Activated gamma-delta T cell treated with anti-CD3 and anti-CD28 coated beads, Interleukin-2, amount 50 U/mL, for 16 hours (primary cell): ENCODE measurements at regions not wholly inside any gene's neighbourhood (a gene's known extent, or its start where the extent isn't known, plus 50 kb on each side); places are given as distances from the start of the nearest gene placed in this dataset.
"Not testable (repeated sequence)": the region's sequence is repeated elsewhere in the genome, so short reads cannot be mapped to it uniquely, and the experiment has no call there.

Experiments used
- DNase-seq: peaks from one replicate; pipeline ENCODE4 v3.0.0-alpha.2; 2020; ENCODE audit warnings: low read depth

DNA sequence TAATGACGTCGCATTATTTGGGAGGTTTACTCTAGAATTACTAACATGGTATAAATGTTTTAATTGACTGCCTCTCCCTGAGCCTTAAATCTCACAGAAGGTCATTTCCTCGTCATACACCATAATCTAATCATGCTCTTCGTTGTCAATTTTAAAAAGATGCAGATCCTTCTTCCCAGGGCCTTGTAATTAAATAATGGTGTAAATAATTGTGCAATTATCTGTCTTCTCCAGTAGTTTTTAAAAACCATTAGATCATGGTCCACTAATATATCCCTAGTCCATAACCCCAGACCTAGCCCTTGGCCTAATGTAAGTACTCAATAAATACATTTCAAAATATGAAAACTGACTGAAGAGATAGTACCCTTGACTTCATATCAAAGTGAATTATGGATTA is 181.5 kb upstream of the GNAI1 start:
- DNase-seq, result no peak

- no peak for DNase-seq
These were observed 182.2 kb upstream of the GNAI1 start for GRCh38 chr7:79952399-79952798.

DNA sequence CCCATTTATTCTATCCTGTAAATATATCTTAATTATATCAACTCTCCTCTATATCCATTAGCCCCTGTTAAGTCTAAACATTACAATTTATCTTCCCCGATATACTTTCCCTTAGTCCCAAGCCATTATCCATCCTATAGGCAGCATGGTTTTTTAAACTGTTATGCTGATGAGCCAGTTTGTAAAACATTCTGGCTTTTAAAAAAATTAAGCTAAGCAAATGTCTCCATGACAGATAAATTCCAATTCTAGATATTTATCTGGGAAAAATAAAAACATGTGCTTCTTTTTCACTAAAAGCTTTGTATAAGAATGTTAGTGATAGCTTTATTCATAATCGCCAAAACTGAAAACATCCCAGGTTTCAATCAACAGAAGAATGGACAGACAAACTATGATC is 183.2 kb upstream of the GNAI1 start:
- DNase-seq, result no peak

GRCh38 chr7:79949778-79950177 is 184.9 kb upstream of the GNAI1 start:
- DNase-seq, result no peak

DNA sequence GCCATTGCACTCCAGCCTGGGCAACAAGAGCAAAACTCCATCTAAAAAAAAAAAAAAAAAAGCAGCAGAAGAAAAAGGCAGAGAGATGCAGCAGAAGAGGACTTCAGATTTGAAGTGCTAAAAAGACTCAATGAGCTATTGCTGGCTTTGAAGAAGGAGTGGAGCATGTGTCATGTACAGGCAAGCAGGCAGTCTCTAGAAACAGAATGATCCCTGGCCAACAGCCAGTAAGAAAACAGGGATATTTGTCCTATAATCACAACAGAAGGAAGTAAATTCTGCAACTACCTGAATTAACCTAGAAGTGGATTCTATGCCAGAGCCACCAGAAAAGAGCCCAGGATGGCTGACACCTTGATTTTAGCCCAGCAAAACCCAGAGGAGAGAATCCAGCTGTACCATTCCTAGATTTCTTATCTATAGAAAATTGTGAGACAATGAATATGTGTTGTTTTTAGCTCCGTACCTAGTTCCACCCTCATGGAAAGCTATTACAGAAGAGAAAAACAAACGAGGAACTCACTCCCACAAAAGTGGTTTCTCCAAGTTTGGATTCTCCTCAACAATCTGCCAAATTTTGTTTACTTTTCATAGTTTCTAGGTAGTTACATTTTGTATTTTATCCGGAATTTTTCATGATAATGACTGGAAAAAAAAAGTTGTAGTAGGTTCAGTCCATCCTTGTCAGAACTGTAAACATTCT is 198.2 kb upstream of the GNAI1 start:
- no peak for DNase-seq

- DNase-seq, result no peak
These were observed 199.9 kb upstream of the GNAI1 start for GRCh38 chr7:79934727-79935126.

GRCh38 chr7:79933144-79933543 is 201.5 kb upstream of the GNAI1 start:
- no peak for DNase-seq

GRCh38 chr7:79930604-79931003 is 204.0 kb upstream of the GNAI1 start:
- no peak for DNase-seq

- DNase-seq, result no peak
These were observed 207.5 kb upstream of the GNAI1 start for GRCh38 chr7:79927116-79927515.

DNA sequence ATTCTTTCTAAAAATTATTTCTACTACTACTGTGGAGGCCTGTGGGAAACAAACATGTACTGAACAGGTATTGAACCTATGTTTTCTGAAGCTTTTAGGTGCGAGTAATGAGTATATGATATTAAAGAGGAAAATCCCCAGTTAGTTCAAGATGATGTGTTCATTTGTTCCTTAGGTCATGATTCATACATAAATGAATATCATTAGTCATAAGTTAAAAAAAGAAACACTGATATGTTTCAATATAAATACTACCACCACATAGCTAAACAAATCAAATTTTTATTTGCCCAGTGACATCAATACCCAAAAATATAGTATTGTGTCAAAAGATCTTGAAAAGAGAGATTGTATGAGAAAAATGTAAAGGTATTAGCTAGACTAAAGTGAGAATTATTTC is 210.7 kb upstream of the GNAI1 start:
- DNase-seq, result no peak

GRCh38 chr7:79922894-79923293 is 211.7 kb upstream of the GNAI1 start:
- DNase-seq, result no peak

GRCh38 chr7:79921976-79922375 is 212.7 kb upstream of the GNAI1 start:
- no peak for DNase-seq

DNA sequence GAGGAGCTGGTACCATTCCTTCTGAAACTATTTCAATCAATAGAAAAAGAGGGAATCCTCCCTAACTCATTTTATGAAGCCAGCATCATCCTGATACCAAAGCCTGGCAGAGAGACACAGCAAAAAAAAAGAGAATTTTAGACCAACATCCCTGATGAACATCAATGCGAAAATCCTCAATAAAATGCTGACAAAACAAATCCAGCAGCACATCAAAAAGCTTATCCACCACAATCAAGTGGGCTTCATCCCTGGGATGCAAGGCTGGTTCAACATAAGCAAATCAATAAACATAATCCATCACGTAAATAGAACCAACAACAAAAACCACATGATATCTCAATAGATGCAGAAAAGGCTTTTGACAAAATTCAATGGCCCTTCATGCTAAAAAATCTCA is 216.0 kb upstream of the GNAI1 start:
- not testable (repeated sequence) for DNase-seq

- not testable (repeated sequence) for DNase-seq
These were observed 219.3 kb upstream of the GNAI1 start for GRCh38 chr7:79915346-79915745.

- no peak for DNase-seq
These were observed 222.4 kb upstream of the GNAI1 start for GRCh38 chr7:79912213-79912633.

DNA sequence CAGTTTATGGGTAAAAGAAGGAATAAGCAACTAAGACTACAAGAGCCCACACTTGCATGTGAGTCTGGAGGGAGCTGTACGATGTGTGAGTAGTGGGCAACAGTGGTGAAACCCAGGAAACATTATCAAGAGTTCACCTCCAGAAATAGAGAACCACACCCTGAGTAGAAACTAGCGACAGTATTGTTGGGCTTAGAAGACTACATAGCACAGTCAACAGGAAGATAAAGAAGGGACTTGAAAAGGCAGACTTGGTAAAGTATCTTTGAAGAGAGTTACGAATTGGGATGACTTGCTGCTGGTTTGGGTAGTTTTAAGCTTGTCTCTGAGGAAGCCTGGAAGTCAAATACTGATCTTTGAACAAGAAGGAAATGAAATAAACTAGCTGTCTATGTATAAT is 223.2 kb upstream of the GNAI1 start:
- DNase-seq, result no peak

- DNase-seq, result no peak
These were observed 225.5 kb upstream of the GNAI1 start for GRCh38 chr7:79909176-79909575.

DNA sequence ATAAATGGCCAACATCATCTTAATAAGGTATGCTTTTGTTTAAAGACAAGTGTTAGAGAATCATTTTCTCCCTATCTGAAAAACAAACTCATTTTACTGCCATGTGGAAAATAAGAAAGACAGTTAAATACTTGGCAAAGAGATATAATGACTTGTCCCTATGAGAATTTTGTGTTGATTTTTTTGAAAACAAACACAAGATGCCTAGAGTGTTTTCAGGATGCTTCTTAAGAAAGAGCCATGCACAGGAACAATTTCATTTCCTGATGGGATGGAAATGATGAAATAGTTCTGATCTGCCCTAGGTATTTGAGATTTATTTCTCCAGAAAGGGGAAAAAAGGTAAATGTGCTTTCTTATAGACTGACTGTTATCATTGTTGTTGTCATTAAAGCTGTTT is 237.5 kb upstream of the GNAI1 start:
- DNase-seq, result no peak

DNA sequence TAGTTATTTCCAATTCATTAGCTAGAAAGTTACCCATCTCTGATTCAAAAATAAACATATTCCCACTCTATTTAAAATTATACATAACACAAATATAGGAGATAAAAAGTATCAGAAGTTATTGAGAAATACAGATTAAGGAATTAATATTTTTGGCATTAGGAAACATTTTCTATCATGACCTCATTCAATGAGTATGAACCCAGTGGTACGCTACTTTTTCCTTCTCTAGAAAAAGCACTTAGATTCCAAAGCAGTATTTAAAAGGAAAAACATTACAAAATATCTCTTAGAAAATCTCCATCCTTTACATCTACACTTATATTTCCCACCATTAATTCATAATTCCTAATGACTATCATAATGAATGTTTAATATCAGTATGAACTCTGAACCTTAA is 240.6 kb upstream of the GNAI1 start:
- no peak for DNase-seq

DNA sequence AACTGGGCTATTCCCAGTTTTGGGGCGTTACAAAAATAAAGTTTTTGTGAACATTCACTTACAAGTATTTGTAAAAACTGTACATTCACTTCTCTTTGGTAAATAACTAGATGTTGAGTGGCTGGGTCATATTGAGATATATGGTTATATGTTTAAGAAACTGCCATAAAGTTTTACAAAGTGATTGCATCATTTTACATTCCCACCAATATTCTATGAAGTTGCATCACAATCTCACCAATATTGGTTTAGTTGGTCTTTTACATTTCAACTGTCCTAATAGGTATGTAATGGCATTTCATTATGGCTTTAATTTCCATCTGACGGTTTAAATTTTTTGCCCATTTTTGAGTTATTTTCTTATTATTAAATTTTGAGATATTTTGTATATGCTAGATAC is 251.7 kb upstream of the GNAI1 start:
- no peak for DNase-seq

DNA sequence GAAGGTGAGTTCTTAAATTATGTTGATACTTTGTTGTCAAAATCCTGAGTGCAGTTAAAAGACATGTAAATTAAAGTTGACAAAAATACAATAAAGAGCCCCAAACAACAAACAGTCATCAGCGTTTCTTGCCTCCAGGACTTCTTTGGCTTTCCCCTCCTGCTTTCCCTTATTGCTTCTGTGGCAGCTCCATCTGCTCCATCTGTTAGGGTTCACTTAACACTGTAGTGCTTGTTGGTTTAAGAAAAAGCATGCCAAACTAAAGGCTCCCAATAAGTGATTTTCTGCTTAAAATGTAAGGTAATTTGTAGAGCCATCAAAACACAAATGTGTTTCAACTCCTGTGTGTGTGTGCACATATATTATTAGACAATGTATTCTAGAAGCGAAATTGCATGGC is 254.3 kb upstream of the GNAI1 start:
- no peak for DNase-seq

DNA sequence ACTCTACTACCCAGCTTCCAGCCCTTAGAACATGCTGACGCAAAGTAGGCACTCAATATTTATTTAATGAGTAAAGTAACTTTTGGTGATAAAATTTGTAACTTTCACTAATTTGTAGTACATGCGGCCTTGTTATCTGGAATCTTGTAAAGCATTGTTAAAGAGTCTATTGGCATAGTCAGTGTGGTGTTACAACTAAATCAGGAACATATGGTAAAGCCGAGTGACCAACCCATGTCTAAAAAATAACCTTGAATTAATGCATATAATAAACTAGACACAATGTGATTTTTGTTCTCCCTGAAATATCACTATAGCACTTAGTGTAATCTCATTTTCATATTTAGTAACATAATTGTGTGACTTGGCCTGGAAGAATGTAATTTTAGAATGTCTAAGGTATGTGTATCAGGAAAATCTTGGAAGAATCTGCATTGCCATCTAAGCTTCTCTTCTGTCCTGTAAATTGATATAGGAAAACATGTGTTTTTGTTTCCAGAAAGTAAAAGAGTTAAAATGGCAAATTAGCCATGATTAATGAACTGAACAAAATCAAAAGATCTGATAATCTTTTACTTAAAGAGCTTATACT is 256.7 kb upstream of the GNAI1 start:
- no peak for DNase-seq

DNA sequence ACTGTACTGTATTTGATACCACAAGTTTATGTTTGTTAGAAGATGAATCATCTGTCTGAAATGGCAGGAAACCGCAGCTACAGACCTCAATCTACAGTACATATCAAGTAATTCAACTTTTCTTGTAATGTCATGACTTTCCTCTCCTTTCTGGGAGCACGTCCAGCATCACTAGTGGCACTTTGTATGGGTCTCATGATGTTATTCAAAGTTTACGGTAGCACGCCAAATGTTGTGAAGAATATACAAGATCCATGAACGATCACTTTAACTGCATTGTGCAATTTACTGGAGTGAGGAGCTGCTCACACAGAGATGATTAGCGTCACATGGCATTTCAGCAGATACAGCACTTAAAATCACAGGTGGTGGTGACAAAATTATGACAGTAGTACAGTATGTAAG is 257.8 kb upstream of the GNAI1 start:
- no peak for DNase-seq

GRCh38 chr7:79874797-79875196 is 259.8 kb upstream of the GNAI1 start:
- DNase-seq, result no peak
